Suprapubic skin (tissue), 4 donors: ENCODE measurements at regions not wholly inside any gene's neighbourhood (a gene's known extent, or its start where the extent isn't known, plus 50 kb on each side); places are given as distances from the start of the nearest gene placed in this dataset.

Experiments
- EP300 ChIP-seq: sonication (generic); formaldehyde crosslinking; IDR thresholded peaks from one replicate; pipeline ENCODE4 v1.6.1; 2017; ENCODE audit warnings: antibody characterized with exemption
- POLR2A ChIP-seq, 2 donors: fragments of 450-650 bp; IDR thresholded peaks; one replicate each; pipeline ENCODE4 v1.6.1; 2017; ENCODE audit warnings: antibody characterized with exemption in 2 of 2, mild to moderate bottlenecking in 2 of 2, moderate library complexity in 2 of 2
- POLR2AphosphoS5 ChIP-seq, 3 donors: sonication (generic); formaldehyde crosslinking; IDR thresholded peaks; one replicate each; pipeline ENCODE4 v1.6.1; 2017; ENCODE audit warnings: antibody characterized with exemption in 3 of 3
- TF ChIP-seq, protein P1 (sequence below), 2 donors: fragments of 200-600 bp in 1 of 2; fragments of 450-650 bp in 1 of 2; sonication (generic) in 1 of 2; IDR thresholded peaks; one replicate each; pipeline ENCODE4 v1.5.1; 2016 to 2019; ENCODE audit warnings: antibody characterized with exemption in 2 of 2, mild to moderate bottlenecking in 1 of 2, moderate library complexity in 1 of 2

DNA sequence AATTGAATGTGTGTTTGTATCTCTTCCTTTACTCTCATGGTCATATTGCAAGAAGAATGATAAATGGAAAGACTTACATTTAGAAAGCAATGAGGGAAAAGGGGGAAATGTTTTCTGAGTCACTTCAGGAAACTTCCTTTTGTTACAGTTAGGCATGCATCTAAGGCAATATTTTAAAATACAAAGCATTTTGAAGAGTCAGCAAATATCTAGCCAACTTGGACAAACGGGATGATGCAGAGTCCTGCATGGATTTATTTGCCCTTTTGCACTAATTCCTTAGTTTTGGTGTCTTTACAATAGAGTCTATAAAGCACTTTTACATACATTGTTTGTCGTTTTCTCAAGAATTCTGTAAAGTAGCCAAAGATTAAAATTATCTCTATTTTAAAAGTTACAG is 286.2 kb upstream of the UBE2E2 start:
- TF ChIP-seq, protein P1, sequence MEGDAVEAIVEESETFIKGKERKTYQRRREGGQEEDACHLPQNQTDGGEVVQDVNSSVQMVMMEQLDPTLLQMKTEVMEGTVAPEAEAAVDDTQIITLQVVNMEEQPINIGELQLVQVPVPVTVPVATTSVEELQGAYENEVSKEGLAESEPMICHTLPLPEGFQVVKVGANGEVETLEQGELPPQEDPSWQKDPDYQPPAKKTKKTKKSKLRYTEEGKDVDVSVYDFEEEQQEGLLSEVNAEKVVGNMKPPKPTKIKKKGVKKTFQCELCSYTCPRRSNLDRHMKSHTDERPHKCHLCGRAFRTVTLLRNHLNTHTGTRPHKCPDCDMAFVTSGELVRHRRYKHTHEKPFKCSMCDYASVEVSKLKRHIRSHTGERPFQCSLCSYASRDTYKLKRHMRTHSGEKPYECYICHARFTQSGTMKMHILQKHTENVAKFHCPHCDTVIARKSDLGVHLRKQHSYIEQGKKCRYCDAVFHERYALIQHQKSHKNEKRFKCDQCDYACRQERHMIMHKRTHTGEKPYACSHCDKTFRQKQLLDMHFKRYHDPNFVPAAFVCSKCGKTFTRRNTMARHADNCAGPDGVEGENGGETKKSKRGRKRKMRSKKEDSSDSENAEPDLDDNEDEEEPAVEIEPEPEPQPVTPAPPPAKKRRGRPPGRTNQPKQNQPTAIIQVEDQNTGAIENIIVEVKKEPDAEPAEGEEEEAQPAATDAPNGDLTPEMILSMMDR (IDR thresholded peaks at IDR 0.05), result no peak
- TF ChIP-seq EP300, result no peak
- no peak for TF ChIP-seq POLR2AphosphoS5 (IDR thresholded peaks at IDR 0.05)
- no peak for TF ChIP-seq POLR2A (IDR thresholded peaks at IDR 0.05)
